Muscle of arm (tissue), 1 donor: ENCODE measurements at regions not wholly inside any gene's neighbourhood (a gene's known extent, or its start where the extent isn't known, plus 50 kb on each side); places are given as distances from the start of the nearest gene placed in this dataset.
"Not testable (repeated sequence)": the region's sequence is repeated elsewhere in the genome, so short reads cannot be mapped to it uniquely, and the experiment has no call there.

Experiments
- DNase-seq: peaks from one replicate; pipeline ENCODE4 v3.0.0-alpha.2; 2013

GRCh38 chr7:33784000-33784399 lies 121.3 kb upstream of the BMPER start:
- DNase-seq, result no peak

GRCh38 chr7:33788531-33788930 lies 116.8 kb upstream of the BMPER start:
- no peak for DNase-seq

- no peak for DNase-seq
Measured at GRCh38 chr7:33789871-33790630, 115.3 kb upstream of the BMPER start.

- DNase-seq, result no peak
Measured at GRCh38 chr7:33790746-33791145, 114.6 kb upstream of the BMPER start.

DNA sequence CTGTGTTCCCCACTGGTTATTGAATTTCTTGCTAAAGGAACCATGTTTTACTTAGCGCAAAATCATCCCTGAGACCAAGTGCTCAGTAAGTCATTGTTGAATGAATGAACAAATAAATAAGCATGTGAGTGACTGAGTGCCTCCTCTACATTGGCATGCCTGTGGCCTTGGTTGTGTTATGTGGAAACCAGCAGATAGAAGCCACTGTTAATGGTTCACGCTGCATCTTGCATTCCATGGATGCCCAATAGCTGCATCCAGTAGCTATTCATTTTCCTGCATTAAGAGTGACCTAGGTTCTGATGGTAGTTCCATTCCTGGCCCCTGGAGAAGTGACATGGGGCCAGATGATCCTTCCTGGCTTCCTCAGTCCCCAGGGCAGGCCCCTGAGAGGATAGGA lies 113.3 kb upstream of the BMPER start:
- no peak for DNase-seq

- DNase-seq, result no peak
Measured at GRCh38 chr7:33792547-33793105, 112.7 kb upstream of the BMPER start.

DNA sequence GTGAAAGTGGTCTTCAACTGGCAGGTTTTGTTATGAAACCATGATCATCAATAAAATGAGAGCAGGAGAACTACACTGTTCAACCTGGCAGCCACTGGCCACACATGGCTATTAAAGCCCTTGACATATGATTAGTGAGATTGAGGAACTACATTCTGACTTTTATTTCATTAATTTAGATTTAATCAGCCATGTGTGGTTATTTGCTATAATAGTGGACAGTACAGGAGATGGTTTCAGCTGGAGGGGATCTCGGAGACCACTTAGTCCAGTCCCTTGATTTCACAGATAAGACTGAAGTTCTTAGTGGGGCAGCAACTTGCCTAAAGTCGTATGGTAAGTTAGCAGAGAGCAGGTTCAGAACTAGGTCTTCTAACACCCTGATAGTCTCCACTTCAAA lies 111.7 kb upstream of the BMPER start:
- no peak for DNase-seq

DNA sequence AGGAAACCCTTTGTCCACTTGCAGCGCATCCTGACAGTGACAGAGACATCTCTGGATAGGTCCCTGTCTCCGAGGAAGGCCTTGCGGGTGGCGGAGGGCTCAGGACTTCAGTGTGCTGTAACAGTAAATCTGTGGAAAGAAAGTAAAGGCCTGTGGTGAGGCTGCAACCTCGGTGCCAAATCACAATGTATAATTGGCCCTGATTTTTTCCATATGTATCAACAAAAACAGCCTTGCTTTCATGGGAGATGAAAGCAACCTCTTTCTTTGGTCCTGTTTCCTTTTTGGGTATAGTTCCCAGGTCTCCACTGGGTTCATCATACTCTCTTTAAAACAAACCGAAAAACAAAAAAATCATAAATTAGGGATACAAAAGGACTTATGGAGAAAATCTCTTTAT lies 110.9 kb upstream of the BMPER start:
- no peak for DNase-seq

- DNase-seq, result no peak
Measured at GRCh38 chr7:33794959-33795358, 110.4 kb upstream of the BMPER start.

DNA sequence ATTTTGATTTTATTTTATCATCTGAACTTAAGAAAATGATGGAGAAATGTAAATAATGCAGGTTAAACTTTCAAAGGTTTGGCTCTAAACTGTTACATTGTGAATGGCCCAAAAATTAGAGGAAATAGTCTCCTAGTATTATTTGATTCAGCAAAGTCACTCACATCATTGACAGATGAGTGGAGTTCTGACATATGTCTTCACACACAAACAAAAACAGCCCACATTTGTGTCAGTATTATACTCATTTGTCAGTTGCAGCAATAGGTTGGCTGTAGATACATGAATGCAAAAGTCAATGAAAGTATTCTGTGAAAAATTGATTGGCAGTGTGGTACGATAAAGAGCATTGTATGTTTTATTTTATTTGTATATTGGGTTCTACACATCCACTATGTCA lies 108.8 kb upstream of the BMPER start:
- DNase-seq, result no peak

DNA sequence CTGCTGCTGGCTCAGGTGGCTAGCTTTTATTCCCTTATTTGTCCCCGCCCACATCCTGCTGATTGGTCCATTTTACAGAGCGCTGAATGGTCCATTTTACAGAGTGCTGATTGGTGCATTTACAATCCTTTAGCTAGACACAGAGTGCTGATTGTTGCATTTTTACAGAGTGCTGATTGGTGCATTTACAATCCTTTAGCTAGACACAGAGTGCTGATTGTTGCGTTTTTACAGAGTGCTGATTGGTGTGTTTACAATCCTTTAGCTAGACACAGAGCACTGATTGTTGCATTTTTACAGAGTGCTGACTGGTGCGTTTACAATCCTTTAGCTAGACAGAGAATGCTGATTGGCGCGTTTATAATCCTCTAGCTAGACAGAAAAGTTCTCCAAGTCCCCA lies 107.8 kb upstream of the BMPER start:
- DNase-seq, result not testable (repeated sequence)

- DNase-seq, result no peak
Measured at GRCh38 chr7:33798686-33799325, 106.5 kb upstream of the BMPER start.

DNA sequence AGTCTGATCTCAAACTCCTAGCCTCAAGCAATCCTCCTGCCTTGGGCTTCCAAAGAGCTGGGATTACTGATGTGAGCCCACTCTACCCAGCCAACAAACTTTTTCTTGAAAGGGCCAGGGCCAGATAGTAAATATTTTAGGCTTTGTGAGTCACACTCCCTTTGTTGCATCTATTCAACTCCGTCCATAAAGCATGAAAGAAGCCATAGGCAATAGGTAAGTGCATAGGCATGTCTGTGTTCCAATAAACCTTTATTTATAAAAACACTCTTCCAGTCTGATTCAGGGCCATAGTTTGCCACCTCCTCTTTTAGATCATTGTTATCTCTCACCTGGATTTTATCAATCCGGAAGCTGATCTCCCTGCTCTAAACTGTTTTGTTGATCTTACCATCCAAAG lies 105.6 kb upstream of the BMPER start:
- DNase-seq, result no peak

GRCh38 chr7:33802600-33802999 lies 102.7 kb upstream of the BMPER start:
- no peak for DNase-seq

DNA sequence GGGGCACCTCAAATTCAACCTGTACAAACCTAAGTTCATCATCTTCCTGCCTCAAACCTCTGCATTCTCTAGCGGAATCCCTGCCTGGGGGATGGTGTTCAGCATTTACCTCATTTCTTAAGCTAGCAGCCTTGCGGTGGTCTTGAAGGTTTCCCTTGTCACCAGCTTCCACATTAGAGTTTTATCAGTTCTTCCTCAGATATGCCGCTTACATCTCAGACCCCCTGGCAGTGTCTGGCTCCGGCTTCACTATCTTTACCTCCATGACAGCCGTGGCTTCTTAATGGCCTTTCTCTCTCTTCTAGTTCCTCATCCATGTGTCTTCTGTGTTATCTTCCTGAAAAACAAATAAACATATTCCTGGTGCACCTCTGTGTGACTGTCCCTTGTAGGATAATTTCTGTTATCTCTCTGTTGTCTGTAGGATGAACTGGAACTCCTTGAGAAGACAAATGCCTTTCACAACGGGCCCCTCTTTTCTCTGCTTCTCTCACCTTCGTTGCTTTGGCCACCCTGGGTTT lies 101.1 kb upstream of the BMPER start:
- no peak for DNase-seq

- peak; percentile 49 for DNase-seq
Measured at GRCh38 chr7:33805630-33806233, 99.6 kb upstream of the BMPER start.

- DNase-seq, result no peak
Measured at GRCh38 chr7:33806298-33807154, 98.8 kb upstream of the BMPER start.

- no peak for DNase-seq
Measured at GRCh38 chr7:33807155-33807530, 98.2 kb upstream of the BMPER start.

DNA sequence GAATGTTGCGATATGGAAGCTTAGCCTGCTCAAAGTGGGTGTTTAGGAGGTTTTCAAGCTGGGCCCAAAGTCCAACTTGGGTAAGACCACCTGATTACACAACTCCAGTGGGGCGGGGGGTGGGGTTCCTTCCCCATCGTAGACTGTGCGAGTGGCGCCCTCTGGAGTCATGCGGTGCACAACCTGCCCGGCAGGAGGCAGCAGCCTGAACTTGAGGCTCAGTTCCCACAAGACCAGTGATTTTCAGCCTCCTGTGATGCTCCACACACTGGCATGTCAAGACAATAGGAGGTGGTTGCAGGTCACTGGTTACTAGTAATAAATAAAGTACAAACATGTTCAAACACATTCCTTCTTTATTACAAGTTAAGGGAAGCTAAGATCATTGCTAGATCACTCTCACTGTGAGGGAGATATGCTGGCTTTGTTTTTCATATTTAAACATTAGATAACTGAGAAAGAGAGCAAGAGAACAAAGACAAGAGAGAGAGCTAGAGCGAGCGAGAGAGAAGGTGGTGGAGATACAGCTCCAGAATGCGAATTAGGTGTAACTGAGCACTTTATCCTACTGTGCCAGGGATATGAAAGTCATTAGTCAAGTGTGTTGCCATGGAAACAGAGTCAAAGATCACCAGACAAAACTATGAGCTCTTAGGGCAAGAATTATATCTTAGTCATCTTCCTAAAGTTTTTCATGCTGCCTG lies 97.4 kb upstream of the BMPER start:
- DNase-seq, result no peak

GRCh38 chr7:33809228-33809627 lies 96.1 kb upstream of the BMPER start:
- no peak for DNase-seq

DNA sequence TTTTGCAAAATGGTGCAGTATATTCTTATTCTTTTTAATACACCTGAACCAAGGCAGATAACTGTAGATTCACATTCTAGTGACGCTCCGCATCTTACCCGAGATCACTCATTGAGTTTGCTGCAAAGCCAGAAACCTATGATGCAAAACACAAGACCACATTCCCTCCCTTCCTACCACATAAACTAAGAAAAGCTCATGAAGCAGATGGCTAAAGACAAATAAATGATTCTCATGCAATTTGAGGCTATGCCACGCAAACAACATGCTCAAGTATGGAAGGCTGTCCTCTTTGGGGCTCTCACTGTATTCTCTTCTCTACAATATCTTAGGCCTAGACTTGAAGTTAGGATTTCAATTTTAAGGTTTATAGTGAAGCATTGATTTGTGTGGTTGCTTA lies 95.0 kb upstream of the BMPER start:
- DNase-seq, result no peak
